ENCODE measurements at regions not wholly inside any gene's neighbourhood (a gene's known extent, or its start where the extent isn't known, plus 50 kb on each side); places are given as distances from the start of the nearest gene placed in this dataset.

DNA sequence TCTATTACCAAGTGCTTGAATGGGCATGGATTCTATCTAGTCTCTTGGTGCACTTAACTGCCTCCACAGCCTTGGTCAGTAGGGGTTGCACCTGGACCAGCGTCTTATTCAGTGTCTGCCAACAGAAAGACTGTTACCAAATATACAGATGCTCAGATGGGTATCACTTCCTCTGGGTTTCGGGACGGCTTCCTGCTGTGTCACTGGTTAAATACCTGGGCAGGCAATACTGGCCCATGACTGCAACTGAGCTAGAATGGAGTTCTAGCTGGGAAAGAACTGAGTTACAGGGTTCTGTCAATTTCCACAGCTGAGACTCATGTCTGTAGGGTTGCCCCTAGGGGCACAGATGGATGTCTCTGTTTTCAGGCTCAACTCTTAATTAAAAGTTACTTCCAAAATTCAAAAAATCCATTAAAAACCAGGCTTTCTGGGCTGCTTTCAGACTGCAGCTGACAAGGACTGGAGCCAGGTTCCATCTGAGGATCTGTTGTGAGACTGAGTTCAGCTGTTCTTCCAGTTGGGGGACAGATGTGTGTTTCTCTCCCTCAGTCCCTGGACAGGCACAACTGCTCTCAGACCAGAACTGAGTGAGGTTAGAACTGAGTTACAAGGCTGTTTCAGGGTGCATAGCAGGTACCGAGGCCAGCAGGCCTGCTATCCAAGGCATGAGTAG lies 789.6 kb upstream of the SLC8A1 start:
- DNase-seq (ENCODE audit: low spot score in 2 of 2), result no peak

DNA sequence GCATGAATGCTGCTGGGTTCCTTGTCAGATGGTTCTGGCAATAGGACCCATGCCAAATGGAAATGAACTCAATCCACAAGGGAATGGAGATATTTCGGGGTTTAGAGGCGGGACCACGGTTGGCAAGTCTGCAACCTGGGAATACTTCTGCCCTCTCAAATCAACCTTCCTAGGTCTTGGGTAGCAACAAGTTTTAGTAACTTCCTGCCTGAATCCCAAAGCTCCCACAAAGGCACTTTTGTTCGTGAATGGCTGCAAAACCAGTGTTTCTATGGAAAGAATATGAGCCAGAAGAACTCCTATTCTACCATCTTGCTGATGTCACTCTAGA lies 790.1 kb upstream of the SLC8A1 start:
- ATAC-seq (replicated peaks; ENCODE audit: extremely low read depth, poor library complexity, severe bottlenecking), result no peak
- H3K27me3 Mint-ChIP-seq, result no peaks in the 10 kb centered on the region
- H3K9me3 Mint-ChIP-seq, result peaks cover 21% of the 10 kb centered on the region
- peaks cover 2% of the 10 kb centered on the region for H3K36me3 Mint-ChIP-seq (ENCODE audit: insufficient read depth)
- no peak overlapping the region for H3K27ac Mint-ChIP-seq (ENCODE audit: low read depth)
- DNase-seq (ENCODE audit: low spot score in 2 of 2), result no peak
- H3K4me1 Mint-ChIP-seq, result no peaks in the 10 kb centered on the region
- no peak overlapping the region for H3K4me3 Mint-ChIP-seq

More for the DNA sequence above, 789.6 kb upstream of the SLC8A1 start:
- ATAC-seq (replicated peaks; ENCODE audit: extremely low read depth, poor library complexity, severe bottlenecking), result no peak
- H3K4me1 Mint-ChIP-seq, result no peaks in the 10 kb centered on the region
- no peak overlapping the region for H3K4me3 Mint-ChIP-seq
- peaks cover 21% of the 10 kb centered on the region for H3K9me3 Mint-ChIP-seq
- peaks cover 2% of the 10 kb centered on the region for H3K36me3 Mint-ChIP-seq (ENCODE audit: insufficient read depth)
- no peaks in the 10 kb centered on the region for H3K27me3 Mint-ChIP-seq
- no peak overlapping the region for H3K27ac Mint-ChIP-seq (ENCODE audit: low read depth)

DNA sequence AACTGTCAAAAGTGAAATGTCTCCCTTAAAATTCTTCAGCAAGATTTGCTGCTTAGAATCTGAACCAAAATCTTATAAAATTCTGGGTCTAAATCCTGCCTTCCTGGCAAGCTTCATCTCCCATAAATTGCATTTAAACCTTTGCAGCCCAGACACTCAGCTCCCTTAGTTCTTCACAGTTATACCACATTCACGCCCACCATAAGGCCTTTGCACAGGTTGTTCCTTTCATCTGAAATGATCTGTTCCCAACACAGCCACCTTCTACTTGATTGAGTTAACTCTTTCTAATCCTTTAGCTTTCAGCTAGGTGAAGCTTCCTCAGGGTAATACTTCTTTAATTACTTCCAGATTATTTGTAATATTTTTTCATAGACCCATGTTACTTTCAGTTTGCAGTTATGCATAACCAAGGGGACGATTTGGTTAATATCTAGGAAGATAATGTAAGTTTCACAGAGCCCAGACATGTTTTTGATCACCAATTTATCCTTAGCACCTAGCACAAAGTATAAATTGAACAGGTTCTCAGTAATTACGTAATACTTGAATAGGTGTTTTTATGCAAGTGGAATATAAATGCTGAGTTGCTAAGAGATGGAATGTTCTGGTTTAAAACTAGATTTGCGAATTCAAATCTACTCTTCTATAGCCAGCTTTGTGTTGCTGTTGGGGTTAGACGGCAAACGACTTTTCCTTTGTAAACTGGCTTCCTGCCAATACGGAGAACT lies 779.7 kb upstream of the PKDCC start:
- no peak overlapping the region for H3K27ac Mint-ChIP-seq (ENCODE audit: low read depth)
- no peak for ATAC-seq (replicated peaks; ENCODE audit: extremely low read depth, poor library complexity, severe bottlenecking)
- no peak for DNase-seq (ENCODE audit: low spot score in 2 of 2)
- no peaks in the 10 kb centered on the region for H3K27me3 Mint-ChIP-seq
- H3K36me3 Mint-ChIP-seq (ENCODE audit: insufficient read depth), result no peaks in the 10 kb centered on the region
- no peaks in the 10 kb centered on the region for H3K4me1 Mint-ChIP-seq
- no peaks in the 10 kb centered on the region for H3K9me3 Mint-ChIP-seq
- no peak overlapping the region for H3K4me3 Mint-ChIP-seq

DNA sequence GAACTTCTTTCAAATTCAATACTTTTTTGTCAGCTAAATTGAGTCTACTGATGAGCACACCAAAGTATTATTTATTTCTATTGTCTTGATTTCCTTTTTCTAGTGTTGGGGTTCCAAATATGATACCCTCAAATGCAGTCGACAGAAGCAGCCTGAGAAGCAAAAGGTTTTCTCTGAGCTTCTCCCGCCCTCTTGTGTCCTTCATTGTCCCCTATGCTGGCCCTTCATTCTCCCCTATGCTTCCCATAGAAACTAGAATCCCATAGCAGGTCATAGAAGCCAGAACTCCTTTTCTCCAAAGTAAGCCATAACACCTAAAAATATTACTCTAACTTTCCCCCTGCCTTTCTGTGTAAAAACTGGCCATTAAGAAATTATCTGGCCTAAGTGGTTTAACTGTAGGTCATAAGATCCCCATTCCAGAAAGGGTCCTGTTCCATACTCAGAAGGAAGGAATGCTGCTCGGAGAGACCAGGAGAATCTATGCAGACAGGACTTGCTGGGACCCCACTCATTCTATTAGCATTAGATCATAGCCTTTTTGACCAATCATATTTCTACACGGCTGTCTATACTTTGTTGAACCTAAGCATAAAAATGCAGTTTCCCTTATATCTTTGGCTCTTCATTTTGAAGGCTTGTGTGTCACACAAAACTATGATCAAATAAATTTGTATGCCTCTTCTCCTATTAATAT lies 764.6 kb upstream of the PKDCC start:
- ATAC-seq (replicated peaks; ENCODE audit: extremely low read depth, poor library complexity, severe bottlenecking) (no peak), DNase-seq (ENCODE audit: low spot score in 2 of 2) (no peak)
- Mint-ChIP-seq H3K4me1 (no peaks in the 10 kb centered on the region), H3K27ac (ENCODE audit: low read depth) (no peak overlapping the region), H3K27me3 (no peaks in the 10 kb centered on the region), H3K4me3 (no peak overlapping the region), H3K36me3 (ENCODE audit: insufficient read depth) (no peaks in the 10 kb centered on the region), H3K9me3 (peaks cover 15% of the 10 kb centered on the region)

DNA sequence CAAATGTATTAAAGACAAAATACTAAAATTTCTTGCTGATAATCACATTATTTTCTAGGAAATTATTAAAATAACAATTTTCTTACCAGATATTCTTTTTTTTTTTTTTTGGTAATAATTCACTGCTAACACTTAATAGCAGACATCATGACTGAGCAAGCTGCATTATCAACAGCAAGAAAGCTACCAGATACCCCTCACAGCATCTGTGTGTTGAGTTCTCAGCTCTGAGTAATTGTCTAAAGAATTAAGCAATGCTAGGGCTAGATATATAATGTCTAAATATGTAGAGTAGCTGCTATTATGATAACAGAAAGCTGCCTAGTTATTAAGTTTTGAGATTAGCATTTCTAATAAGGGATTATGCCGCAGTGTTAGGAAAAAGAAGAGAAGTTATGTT lies 754.3 kb upstream of the PKDCC start:
- DNase-seq (ENCODE audit: low spot score in 2 of 2), result no peak
- Mint-ChIP-seq H3K4me1 (no peaks in the 10 kb centered on the region), H3K4me3 (no peak overlapping the region), H3K27me3 (no peaks in the 10 kb centered on the region), H3K27ac (ENCODE audit: low read depth) (no peak overlapping the region), H3K36me3 (ENCODE audit: insufficient read depth) (no peaks in the 10 kb centered on the region), H3K9me3 (no peaks in the 10 kb centered on the region)
- ATAC-seq (replicated peaks; ENCODE audit: extremely low read depth, poor library complexity, severe bottlenecking), result no peak

DNA sequence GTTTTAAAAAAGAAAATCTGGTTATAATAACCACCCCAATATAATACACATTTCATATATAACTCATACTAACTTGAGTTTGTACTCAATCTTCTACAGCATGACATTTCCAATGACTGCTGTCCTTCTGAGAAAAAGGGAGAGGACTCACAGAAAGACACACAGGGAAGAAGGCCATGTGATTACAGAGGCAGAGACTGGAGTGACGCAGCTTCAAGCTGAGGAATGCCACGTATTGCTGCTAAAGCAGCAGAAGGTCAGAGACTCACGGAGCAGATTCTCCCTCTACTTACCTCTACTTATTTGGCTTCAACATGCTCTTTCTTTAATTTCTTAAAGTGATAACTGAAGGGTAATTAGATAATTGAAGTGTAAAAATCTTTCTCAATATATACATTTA lies 753.5 kb upstream of the PKDCC start:
- H3K4me1 Mint-ChIP-seq, result no peaks in the 10 kb centered on the region
- ATAC-seq (replicated peaks; ENCODE audit: extremely low read depth, poor library complexity, severe bottlenecking), result no peak
- no peaks in the 10 kb centered on the region for H3K36me3 Mint-ChIP-seq (ENCODE audit: insufficient read depth)
- H3K4me3 Mint-ChIP-seq, result no peak overlapping the region
- no peak for DNase-seq (ENCODE audit: low spot score in 2 of 2)
- no peaks in the 10 kb centered on the region for H3K27me3 Mint-ChIP-seq
- no peak overlapping the region for H3K27ac Mint-ChIP-seq (ENCODE audit: low read depth)
- no peaks in the 10 kb centered on the region for H3K9me3 Mint-ChIP-seq

DNA sequence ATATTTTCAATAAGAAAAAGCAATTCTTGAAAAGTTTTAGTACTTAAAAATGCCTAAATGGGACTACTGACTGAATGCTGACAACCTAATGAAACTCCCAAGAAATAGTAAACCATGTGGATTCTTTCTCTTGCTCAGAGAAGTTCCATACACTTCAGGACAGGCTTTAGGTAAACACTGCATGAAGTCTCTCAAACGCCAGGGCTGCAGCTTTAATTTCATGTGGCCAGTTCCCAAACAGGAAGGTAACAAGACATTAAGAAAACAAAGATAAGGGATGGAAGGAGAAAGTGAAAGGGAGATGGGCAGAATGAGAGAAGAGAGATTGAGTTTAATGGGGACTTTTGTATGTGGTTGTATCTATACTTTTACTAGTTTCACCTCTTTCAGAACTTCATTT lies 734.7 kb upstream of the PKDCC start:
- Mint-ChIP-seq H3K4me1 (no peaks in the 10 kb centered on the region), H3K27me3 (no peaks in the 10 kb centered on the region), H3K27ac (ENCODE audit: low read depth) (no peak overlapping the region), H3K36me3 (ENCODE audit: insufficient read depth) (no peaks in the 10 kb centered on the region), H3K9me3 (no peaks in the 10 kb centered on the region), H3K4me3 (no peak overlapping the region)
- ATAC-seq (replicated peaks; ENCODE audit: extremely low read depth, poor library complexity, severe bottlenecking) (no peak), DNase-seq (ENCODE audit: low spot score in 2 of 2) (no peak)

DNA sequence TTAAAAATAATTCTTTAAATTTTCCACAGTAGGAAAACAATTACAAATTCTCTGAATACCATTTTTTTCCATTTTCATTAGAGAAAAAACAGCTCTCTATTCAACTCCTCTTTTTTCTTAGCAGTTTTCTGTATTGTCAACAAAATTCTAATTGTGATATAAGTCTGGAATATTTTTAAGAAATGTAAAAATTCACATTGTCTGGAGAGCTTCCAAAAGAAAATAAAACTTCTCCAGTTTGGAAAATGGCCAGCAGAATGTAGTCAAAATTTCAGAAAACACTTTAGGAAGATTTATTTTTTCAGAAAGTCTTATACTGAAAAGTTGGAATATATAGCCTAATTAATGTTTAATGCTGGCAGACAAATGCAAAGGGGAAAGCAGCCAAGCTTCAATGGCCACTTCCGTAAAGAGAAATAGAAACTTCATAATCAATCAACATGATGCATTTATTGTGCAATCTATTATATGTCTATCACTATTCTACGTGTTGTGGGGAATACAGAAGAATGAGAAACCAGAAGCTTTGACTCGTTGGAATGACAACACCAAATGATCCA lies 733.2 kb upstream of the PKDCC start:
- Mint-ChIP-seq H3K27ac (ENCODE audit: low read depth) (no peak overlapping the region), H3K27me3 (no peaks in the 10 kb centered on the region), H3K4me1 (no peaks in the 10 kb centered on the region), H3K4me3 (no peak overlapping the region), H3K36me3 (ENCODE audit: insufficient read depth) (no peaks in the 10 kb centered on the region), H3K9me3 (no peaks in the 10 kb centered on the region)
- ATAC-seq (replicated peaks; ENCODE audit: extremely low read depth, poor library complexity, severe bottlenecking) (no peak), DNase-seq (ENCODE audit: low spot score in 2 of 2) (no peak)

DNA sequence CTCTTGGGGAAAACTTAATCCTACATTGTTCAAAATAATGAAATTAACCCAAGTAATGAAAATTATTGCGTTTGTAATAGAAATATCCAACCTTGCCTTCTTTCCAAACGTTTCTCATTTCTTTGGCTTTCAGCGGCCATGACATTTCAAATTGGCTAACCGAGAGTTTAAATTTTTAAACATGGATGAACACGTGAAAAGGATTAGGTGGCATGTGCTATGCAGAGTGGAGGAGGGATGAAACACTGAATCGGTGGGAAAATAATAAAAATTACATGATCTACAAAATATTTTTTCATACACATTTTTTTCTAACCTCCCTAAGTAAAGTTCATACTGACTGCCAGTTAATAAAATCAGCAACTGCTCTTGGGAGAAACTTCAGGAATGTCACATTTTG lies 728.4 kb upstream of the PKDCC start:
- H3K4me1 Mint-ChIP-seq, result no peaks in the 10 kb centered on the region
- no peak overlapping the region for H3K27ac Mint-ChIP-seq (ENCODE audit: low read depth)
- peaks cover 14% of the 10 kb centered on the region for H3K9me3 Mint-ChIP-seq
- DNase-seq (ENCODE audit: low spot score in 2 of 2) (no peak), ATAC-seq (replicated peaks; ENCODE audit: extremely low read depth, poor library complexity, severe bottlenecking) (no peak)
- no peaks in the 10 kb centered on the region for H3K36me3 Mint-ChIP-seq (ENCODE audit: insufficient read depth)
- no peaks in the 10 kb centered on the region for H3K27me3 Mint-ChIP-seq
- H3K4me3 Mint-ChIP-seq, result no peak overlapping the region

DNA sequence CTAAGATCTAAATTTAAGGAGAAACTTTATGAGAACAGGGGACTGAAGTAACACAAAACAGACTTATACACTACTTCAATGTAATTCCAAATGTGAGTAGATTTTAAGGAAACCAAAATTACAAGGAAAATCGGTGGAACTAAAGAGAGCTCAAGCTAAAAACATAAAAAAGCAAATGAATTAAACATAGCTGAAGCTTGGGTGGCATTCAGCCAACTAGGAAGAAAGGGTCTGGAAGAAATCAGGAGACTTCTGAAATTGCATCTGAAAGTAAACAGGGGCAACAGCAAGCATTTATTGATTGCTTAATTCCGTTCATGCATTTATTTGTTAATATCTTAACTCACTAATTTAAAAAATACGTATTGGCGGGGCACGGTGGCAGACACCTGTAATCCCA lies 727.3 kb upstream of the PKDCC start:
- DNase-seq (ENCODE audit: low spot score in 2 of 2) (no peak), ATAC-seq (replicated peaks; ENCODE audit: extremely low read depth, poor library complexity, severe bottlenecking) (no peak)
- no peaks in the 10 kb centered on the region for H3K36me3 Mint-ChIP-seq (ENCODE audit: insufficient read depth)
- H3K9me3 Mint-ChIP-seq, result peaks cover 18% of the 10 kb centered on the region
- no peaks in the 10 kb centered on the region for H3K4me1 Mint-ChIP-seq
- no peak overlapping the region for H3K27ac Mint-ChIP-seq (ENCODE audit: low read depth)
- no peaks in the 10 kb centered on the region for H3K27me3 Mint-ChIP-seq
- no peak overlapping the region for H3K4me3 Mint-ChIP-seq

DNA sequence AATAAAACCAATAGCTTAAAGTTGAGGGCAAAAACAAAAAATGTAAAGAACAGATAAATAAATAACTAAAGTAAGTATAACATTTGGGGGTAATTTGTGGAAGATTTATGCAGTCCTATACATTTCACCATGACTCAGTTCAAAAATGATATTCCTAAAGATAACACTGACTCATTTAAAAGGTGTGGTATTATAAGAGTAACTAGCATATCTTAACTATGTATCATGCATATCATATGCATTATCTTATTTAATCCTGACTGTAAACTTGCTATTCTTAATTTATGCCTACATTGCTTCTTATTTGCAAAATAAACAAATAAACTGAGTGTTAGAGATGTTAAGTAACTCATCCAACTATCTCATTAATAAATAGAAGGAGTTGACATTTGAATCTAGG lies 726.5 kb upstream of the PKDCC start:
- H3K36me3 Mint-ChIP-seq (ENCODE audit: insufficient read depth), result no peaks in the 10 kb centered on the region
- H3K27ac Mint-ChIP-seq (ENCODE audit: low read depth), result no peak overlapping the region
- ATAC-seq (replicated peaks; ENCODE audit: extremely low read depth, poor library complexity, severe bottlenecking) (no peak), DNase-seq (ENCODE audit: low spot score in 2 of 2) (no peak)
- H3K4me1 Mint-ChIP-seq, result no peaks in the 10 kb centered on the region
- peaks cover 18% of the 10 kb centered on the region for H3K9me3 Mint-ChIP-seq
- H3K4me3 Mint-ChIP-seq, result no peak overlapping the region
- no peaks in the 10 kb centered on the region for H3K27me3 Mint-ChIP-seq

DNA sequence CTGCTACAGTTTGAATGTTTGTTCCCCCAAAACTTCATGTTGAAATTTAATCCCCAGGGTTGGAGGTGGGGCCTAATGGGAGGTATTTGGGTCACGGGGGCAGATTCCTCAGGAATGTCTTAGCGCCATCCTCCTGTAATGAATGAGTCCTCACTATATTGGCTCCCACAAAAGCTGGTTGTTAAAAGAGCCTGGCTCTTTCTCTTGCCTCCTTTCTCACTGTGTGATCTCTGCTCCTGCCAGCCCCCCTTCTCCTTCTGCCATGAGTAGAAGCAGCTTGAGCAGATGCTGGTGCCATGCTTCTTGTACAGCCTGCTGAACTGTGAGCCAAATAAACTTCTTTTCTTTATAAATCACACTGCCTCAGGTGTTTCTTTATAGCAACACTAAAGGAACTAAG lies 721.0 kb upstream of the PKDCC start:
- Mint-ChIP-seq H3K9me3 (peaks cover 9% of the 10 kb centered on the region), H3K4me3 (no peak overlapping the region), H3K4me1 (no peaks in the 10 kb centered on the region), H3K36me3 (ENCODE audit: insufficient read depth) (no peaks in the 10 kb centered on the region), H3K27me3 (no peaks in the 10 kb centered on the region), H3K27ac (ENCODE audit: low read depth) (no peak overlapping the region)
- no peak for ATAC-seq (replicated peaks; ENCODE audit: extremely low read depth, poor library complexity, severe bottlenecking)
- no peak for DNase-seq (ENCODE audit: low spot score in 2 of 2)

DNA sequence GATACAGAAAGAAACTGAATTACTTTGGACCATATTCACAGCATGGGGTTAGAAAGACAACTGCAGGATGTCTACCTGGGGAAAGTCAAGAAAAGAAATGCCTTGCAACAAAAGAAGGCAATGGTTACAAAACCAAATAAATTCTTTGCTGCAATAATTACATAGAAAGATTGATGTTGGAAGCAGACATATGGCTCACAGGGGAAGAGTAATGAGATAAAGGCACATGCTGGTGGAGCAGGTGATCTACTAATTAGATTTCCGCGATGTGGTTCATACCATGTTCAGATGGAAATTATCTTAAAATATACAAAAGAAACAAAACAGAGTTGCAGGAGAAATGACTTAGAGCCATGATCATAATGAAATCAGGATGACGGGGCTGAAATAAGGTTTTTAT lies 718.8 kb upstream of the PKDCC start:
- no peaks in the 10 kb centered on the region for H3K4me1 Mint-ChIP-seq
- no peak for ATAC-seq (replicated peaks; ENCODE audit: extremely low read depth, poor library complexity, severe bottlenecking)

More for the DNA sequence above, 718.8 kb upstream of the PKDCC start:
- Mint-ChIP-seq H3K27ac (ENCODE audit: low read depth) (no peak overlapping the region), H3K27me3 (no peaks in the 10 kb centered on the region), H3K36me3 (ENCODE audit: insufficient read depth) (peaks cover 1% of the 10 kb centered on the region), H3K4me3 (no peak overlapping the region), H3K9me3 (peaks cover 6% of the 10 kb centered on the region)
- no peak for DNase-seq (ENCODE audit: low spot score in 2 of 2)

Measured in central memory CD8-positive, alpha-beta T cell (primary cell).